ENCODE measurements at regions not wholly inside any gene's neighbourhood (a gene's known extent, or its start where the extent isn't known, plus 50 kb on each side); places are given as distances from the start of the nearest gene placed in this dataset.

DNA sequence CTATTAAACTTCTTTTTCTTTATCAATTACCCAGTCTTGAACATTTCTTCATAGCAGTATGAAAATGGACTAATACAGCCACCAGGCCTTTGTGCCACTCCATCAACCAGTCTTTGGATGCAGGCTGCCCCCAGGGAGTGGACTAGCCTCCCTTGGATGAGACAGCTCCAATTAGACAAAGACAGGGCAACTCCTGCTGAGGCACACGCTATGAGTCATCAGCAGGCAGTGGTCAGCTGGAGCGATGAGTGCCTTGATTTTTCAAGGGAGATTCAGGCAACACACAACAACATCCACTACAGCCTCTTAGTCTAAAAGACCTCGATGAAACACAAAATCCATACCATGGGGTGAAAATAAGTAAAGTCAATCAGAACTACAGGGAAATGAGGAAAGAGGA is 160.1 kb downstream of the ARRDC4 start:
- TF ChIP-seq, protein P1, sequence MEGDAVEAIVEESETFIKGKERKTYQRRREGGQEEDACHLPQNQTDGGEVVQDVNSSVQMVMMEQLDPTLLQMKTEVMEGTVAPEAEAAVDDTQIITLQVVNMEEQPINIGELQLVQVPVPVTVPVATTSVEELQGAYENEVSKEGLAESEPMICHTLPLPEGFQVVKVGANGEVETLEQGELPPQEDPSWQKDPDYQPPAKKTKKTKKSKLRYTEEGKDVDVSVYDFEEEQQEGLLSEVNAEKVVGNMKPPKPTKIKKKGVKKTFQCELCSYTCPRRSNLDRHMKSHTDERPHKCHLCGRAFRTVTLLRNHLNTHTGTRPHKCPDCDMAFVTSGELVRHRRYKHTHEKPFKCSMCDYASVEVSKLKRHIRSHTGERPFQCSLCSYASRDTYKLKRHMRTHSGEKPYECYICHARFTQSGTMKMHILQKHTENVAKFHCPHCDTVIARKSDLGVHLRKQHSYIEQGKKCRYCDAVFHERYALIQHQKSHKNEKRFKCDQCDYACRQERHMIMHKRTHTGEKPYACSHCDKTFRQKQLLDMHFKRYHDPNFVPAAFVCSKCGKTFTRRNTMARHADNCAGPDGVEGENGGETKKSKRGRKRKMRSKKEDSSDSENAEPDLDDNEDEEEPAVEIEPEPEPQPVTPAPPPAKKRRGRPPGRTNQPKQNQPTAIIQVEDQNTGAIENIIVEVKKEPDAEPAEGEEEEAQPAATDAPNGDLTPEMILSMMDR (IDR thresholded peaks at IDR 0.05), result no peak
- no peak for TF ChIP-seq POLR2A (IDR thresholded peaks at IDR 0.05)
